ENCODE measurements at regions not wholly inside any gene's neighbourhood (a gene's known extent, or its start where the extent isn't known, plus 50 kb on each side); places are given as distances from the start of the nearest gene placed in this dataset.

GRCh38 chr21:27314131-27314530, 347.2 kb upstream of the ADAMTS5 start:
- TF ChIP-seq CTCF (IDR thresholded peaks at IDR 0.05; ENCODE audit: borderline replicate concordance, extremely low read depth, low read length, poor library complexity, severe bottlenecking) (no peak), EZH2 (IDR thresholded peaks at IDR 0.05; ENCODE audit: borderline replicate concordance, low read depth, low read length, severe bottlenecking) (no peak)
